GM18858 (cell line): ENCODE measurements at regions not wholly inside any gene's neighbourhood (a gene's known extent, or its start where the extent isn't known, plus 50 kb on each side); places are given as distances from the start of the nearest gene placed in this dataset.
"Not testable (repeated sequence)": the region's sequence is repeated elsewhere in the genome, so short reads cannot be mapped to it uniquely, and the experiment has no call there.

Source experiments
- ATAC-seq: cut with Tn5 transposase; IDR thresholded peaks from one replicate; pipeline ENCODE4 v1.9.1; 2021; ENCODE audit not compliant: unreplicated experiment

DNA sequence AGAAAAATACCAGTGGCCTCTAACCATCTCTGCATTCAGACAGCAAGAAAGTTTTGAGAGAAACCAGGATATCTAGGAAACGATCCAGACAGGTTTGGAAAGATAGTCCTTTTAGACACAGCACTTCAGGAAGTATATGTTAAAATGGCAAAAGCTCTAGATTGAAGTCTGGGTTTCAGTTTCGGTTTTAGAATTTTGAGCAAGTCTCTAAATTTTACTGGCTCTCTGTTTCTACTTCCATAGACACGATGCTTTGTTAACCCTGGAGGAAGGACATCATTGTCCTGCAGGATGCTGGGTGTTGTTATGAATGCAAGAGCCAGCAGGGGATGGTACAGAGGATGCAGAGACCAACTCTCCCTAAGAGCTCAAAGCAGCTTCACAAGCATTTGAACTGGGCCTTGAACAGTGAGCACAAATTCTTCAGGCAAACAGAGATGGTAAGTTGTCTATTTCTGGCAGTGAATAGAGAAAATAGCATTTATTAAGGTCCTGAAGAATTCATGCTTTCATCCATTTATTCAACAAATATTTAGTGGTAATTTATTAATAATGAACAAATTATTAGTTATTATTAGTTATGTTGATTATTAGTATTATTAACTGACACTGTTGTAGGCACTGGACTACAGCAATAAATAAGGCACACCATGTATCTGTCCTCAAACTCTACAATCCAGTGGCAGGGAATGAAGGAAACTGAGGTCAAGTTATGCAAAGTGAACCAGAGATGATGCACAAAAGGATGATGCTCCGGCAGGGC is 152.7 kb upstream of the NRP1 start:
- ATAC-seq = no peak

DNA sequence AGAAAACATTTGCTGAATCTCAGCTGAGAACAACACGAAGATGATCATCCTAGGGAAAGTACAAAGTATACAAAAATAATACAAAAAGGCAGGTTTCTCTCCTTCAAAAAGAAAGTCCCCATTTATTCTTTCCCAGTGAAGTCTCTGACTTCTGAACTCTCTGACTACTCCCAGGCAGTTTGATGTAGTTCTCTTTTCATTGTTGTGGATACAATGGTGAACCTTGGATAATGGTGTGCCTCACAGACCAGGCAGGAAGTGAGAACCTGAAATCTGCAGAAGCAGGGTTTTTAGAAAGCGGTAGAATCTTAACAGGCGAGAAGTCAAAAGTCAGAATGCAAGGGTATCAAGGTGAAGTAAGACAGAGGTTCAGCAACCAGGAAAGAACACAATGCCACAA is 150.8 kb upstream of the NRP1 start:
- no peak for ATAC-seq

DNA sequence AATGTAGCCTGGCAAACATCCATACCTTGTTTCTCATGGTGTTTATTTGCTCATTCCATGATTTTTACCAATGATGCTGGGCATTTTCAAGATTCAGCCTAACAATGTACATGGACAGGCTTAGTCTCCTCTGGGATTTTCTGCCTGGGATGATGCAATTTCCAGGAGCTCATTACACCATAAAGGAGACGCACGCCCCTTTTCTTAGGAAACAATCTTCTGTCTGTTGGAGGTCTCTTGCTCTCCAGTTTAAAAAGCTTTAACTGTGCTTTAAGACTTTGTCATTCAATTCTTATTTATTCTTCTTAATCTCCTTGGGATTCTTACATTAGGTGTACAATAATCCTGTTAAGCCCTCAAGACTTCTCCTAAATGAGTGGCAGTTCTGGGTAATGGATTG is 150.3 kb upstream of the NRP1 start:
- no peak for ATAC-seq

DNA sequence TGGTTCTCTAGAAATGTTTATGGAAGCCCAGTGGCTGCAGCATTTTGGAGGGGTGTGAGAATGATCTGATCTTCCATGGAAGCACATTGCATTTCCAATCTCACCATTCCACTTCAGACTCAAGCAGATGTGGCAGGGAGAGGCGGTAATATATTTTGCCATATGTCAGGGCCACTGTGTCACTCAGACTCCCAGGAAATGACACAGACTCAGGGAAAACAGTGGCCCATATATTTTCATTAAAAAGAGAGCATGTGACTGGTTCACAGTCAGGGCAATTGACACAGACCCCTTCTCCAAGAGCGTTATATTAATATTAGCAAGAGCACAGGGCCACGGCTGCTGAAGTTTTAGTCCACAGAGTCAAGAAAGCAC is 149.3 kb upstream of the NRP1 start:
- ATAC-seq = no peak

DNA sequence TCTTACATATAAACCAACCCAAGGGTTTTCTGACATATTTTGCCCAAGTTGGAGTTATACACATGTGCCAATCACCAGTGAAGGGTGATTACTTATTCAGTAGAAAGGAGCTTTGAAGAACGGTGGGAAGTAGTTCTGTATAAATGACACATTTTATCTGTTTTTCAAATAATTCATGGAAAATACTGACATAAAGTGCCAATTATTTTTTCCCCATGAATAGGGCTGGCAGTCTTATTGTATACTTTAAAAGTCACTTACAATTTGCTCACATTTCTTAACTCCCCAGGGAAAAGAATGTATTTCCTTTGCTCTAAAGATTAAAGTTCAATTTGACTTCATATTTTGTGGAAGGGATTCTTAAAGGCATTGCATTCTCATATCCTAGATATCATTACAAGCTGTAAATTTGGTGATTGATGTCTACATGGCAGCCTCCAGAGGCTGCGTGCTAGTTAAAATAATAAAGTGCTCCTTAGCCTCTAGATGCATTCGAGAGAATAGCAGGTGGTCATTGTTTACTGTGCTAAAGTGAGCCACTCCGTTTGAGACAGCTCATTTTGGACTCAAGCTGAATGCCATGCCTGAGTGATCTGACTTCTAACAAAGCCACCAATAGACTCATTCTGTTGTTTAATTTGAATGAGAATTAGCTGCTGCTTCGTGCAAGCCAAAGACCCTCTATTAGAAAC is 148.8 kb upstream of the NRP1 start:
- ATAC-seq = no peak

DNA sequence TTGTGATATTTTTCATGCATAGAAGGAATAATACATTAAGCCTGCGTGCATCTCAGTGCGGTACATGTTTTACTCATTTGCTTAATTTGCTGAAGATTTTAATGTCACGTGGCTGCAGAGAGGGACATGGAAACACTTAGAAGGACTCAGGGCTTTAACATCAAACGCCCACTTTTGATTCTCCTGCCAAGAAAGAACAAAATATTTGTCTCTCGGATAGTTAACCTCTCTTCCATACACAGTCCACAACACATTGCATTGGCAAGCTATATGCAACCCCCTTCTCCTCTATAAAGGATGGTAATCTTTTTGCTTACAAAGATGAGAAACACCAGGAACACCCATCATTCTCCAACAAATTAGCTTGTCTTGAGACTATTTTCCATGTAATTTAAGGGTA is 148.0 kb upstream of the NRP1 start:
- ATAC-seq = no peak

DNA sequence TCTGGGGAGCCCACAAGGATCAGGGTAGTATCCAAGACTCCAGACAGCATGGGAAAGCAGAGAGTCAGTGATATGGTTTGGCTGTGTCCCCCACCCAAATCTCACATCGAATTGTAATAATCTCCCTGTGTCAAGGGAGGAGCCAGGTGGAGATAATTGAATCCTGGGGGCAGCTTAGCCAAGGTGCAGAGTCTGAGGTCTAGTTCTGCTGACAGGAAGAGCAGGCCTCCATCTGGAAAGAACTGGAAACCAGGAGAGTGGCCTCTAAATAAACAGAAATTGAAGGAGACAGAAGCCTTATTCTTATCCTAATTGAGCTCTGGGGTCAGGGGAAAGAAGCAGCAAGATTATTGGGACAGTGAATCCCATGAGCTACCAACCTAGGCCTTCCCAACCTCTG is 146.7 kb upstream of the NRP1 start:
- ATAC-seq = no peak

DNA sequence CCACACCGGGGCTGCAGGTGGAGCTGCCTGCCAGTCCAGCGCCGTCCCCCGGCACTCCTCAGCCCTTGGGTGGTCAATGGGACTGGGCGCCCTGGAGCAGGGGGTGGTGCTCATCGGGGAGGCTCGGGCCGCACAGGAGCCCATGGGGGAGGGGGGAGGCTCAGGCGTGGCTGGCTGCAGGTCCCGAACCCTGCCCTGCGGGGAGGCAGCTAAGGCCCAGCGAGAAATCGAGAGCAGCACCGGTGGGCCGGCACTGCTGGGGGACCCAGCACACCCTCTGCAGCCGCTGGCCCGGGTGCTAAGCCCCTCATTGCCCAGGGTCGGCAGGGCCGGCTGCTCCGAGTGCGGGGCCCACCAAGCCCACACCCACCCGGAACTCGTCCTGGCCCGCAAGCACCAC is 145.9 kb upstream of the NRP1 start:
- not testable (repeated sequence) for ATAC-seq

DNA sequence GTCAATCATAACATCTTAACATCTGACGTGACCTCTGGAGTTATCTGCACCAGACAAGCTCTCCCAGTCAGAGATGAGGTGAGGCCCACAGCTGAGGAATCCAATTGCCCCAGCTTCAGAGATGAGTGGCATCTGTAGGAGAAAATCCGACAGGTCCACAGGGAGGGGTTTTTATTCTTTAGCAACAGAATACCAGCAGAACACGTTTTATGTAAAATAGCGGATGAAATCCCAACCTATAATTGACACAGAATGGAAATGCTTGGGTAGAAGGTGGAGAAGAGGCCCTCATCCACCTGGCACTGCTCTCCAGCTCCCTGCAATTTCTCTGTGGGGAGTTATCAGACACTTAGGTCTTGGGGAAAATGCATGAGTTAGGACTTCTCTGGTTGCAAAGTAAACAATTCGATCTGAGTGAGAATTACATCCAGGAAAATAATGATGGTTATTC is 144.2 kb upstream of the NRP1 start:
- no peak for ATAC-seq

DNA sequence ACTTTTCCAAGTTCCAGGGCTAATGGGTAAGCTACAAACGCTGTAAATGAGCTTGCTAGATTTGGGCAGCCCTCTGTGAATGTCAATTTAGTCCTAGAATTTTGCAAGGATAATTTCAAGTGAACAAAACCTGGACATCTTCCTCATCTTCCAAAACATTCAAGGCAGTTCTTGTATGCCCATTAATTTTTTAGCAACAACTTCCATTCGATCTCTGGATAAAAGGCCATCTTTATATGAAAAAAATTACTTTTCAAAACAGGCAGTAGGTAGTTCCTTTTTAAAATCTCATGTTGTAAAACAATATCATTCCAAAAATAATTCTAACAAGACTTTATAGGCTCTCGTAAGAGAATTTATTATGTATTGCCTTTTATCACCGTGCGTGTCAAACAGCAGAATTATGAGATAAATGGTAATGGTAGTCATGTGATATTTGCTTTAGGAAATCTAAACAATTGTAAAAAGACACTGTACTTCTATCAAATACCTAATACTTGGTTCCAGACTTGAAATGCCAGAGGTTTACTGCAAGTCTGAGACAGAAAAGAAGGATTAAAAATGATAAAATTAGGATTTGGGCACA is 143.7 kb upstream of the NRP1 start:
- no peak for ATAC-seq

DNA sequence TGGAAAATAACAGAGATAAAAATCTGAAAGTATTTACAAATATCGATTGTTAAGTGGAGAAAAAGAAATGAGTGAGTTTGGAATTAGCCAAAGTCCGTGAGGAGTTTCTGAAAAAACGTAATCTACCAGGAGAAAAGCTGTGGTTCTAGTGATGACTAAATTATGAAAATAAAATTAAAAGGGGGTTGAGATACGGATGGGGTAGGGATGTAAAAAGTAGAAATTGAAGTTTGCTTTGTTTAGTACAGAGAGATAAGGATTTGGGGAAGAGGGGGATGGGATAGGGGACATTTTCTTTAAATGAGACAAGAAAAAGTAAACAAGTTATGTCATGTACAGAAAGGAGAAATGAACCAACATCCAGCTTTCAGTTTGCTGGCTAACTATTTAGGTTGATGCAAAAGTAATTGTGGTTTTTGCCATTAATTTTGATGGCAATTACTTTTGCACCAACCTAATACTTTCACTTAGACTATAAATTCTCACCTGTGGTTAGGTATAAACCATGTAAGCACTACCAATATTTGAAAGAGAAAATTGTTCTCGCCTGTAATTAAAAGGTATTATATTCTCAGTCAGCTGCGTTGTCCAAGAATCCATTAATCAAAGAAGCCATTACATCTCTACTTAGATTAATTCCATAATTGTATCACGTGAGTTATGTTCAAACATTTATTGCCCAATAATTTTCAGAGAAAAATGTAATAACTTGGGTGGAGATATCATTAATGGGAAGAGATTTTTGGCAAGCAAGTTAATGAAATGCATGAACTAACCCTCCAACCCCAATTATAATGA is 143.0 kb upstream of the NRP1 start:
- no peak for ATAC-seq

DNA sequence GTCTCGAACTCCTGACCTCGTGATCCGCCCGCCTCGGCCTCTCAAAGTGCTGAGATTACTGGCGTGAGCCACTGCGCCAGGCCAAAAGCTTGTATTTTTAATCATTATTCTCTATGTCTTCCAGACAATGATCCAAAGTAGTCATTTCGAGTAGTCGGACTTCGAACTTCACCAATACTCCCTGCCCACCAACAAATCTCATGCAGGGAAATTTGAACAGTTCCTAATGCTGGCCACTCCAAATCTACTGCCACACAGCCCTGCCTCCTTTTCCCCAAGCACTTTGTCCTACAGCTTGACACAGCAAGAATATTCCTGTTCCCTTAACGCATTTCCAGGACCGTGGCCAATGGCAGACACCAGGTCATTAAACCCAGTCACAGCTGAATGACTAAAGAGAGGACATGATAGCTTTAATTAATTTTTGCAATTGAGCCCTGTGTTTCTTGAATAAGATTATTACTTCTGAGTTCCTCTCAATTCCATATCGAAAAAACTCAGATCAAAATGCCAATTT is 142.3 kb upstream of the NRP1 start:
- no peak for ATAC-seq

DNA sequence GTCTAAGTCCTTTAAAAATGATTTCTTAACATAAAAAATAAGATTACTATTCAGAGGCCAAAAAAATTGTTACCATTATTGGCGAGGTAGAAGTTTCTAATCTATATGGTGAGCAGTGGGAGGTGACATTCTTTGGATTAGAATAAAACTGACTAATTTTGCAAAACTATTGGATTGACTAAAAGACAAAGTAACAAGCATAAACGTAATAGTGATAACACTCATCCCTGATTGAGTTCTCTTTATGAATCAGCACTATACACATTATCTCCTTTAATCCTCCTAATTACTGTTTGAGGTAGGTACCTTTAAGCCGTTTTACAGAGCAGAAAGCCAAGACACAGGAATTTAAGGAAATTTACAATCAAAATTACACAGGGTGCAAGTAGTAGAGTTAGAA is 139.2 kb upstream of the NRP1 start:
- no peak for ATAC-seq

DNA sequence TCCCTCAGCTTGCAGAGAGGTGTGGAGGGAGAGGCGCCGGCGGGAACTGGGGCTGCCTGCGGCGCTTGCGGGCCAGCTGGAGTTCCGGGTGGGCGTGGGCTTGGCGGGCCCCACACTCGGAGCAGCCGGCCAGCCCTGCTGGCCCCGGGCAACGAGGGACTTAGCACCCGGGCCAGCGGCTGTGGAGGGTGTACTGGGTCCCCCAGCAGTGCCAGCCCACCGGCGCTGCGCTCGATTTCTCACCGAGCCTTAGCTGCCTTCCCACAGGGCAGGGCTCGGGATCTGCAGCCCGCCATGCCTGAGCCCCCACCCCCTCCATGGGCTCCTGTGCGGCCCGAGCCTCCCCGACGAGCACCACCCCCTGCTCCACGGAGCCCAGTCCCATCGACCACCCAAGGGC is 133.5 kb upstream of the NRP1 start:
- not testable (repeated sequence) for ATAC-seq

DNA sequence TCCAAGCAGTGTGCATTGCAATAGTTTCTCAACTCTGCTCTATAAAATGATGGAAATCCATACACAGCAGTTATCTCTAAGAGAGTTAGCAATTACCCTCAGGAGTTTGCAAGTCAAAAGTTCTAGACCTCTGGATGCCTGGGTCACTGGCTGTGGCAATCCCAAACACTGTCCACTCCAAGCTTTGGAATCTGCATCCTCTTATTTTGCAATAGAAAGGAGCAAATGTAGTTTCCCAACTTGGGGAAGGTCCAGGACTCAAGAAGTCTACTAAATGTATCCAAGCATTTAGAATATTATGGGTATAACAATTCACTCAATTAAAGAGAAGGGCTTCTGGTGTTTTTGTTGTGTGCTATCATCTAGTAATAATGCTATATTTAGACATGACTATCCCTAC is 131.3 kb upstream of the NRP1 start:
- no peak for ATAC-seq

DNA sequence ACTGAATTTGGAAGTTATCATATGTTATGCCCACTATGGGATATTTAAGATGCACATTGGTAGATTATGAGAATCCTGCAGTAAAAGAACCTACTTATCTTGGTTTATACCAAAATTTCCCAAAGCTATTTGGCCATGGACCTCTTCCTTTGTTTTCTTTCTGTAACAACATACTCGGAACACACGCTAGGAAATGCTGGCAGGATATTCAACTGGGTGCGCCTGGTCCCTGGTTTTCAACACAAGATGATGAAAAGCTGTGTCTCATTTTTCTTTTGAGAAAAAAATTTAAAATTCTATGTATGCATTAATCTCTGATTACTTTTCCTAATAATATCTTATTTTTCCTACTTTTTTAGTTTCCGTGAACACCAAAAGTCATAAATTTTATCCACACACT is 128.5 kb upstream of the NRP1 start:
- no peak for ATAC-seq

DNA sequence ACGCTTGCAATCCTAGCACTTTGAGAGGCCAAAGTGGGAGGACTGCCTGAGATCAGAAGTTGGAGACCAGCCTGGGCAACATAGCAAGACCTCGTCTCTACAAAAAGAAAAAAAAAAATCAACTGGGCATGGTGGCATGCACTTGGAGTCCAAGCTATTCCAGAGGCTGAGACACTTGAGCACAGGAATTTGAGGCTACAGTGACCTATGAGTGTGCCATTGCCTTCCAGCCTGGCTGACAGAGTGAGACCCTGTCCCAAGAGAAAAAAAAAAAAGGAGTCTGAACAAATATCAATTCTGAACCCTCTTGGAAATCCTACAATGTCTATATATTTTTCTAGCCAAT is 126.8 kb upstream of the NRP1 start:
- ATAC-seq = no peak

DNA sequence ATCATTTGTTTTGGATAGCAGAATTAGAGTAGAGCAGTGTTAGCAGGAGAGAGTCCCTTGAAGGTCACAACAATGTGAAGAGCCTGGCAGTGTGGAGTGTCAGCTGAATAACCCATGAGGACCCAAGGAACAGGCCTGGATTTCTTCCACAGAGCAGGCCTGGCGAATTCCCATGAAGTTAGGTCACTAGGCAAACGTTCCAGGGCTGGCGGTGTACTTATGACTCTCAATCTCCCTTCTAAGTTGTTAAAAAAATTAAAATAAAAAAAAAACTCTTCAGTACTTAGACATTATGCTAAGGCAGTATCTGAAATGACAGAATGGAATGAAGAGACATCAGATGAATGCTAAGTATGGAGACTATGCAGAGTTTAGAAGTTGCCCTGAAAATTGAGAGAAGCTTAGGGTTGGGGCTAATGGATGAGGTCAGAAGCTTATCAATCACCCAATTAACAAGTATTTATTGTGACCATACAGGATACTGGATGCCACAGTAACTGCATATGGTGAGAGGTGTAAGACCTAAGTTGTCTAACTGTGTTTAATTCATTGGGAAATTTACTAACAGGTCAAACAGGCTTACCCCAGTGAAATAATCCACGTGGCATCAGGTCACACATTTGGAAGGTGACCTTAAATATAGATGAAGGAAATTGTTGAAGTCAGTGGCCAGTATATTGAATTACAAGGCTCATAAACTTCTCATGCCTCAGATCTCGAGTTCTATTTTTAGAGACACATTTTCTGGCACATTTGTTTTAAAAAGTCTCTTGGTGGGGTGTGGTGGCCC is 126.2 kb upstream of the NRP1 start:
- no peak for ATAC-seq

DNA sequence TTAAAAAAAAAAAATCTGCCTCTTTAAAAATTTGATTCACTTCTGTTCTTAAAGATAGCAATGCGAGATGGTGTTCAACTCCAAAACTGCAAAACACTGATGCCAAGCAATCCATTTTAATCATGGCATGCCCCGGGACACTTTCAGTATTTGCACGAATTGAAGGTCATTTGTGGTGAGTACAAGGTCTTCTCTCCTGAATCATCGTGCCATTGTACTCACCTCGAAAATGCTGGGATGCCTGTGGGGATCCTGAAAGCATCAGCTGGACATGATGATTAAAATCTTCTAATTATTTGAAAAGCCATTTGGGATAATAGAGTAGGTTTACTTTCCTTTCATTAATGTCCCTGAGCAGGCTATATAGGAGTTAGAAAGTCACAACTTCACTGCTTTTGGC is 125.1 kb upstream of the NRP1 start:
- no peak for ATAC-seq

DNA sequence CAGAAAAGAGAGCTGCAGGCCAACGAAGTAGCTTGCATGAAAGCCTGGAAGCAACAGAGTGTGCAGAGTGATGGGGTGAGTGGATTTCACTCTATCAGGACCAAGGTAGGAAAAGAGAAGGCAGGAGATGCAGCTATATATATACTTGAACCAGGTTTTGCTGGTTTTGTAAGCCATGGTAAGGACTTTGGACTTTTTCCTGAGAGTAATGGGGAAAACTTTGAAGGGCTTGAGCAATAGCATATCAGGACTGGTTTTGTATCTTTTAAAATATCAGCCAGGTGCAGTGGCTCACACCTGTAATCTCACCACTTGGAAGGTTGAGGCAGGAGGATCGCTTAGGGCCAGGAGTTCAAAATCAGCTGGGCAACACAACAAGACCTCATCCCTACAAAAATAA is 120.6 kb upstream of the NRP1 start:
- no peak for ATAC-seq

DNA sequence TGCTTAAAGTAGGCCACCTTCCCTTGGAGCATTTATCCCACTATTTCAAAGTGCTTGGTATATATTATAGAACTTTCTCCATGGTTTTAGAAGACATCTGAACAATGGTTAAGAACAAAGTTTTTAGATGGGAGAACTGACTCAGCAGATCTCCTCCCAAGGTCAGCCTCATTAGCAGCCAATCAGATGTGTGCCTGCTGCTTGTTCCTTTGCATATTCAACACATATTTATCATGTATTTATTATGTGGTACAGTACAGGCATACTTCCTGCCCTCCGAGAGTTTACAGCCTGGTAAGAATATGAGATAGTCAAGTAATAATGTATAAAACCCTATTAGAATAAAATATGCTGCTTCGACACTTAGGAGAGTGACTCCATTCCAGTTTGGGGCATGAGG is 120.1 kb upstream of the NRP1 start:
- ATAC-seq = no peak
